GM12891 (cell line): ENCODE measurements at regions not wholly inside any gene's neighbourhood (a gene's known extent, or its start where the extent isn't known, plus 50 kb on each side); places are given as distances from the start of the nearest gene placed in this dataset.

Experiments
- POLR2A ChIP-seq: IDR thresholded peaks from 2 replicates; pipeline ENCODE4 v1.6.1; 2011; ENCODE audit warnings: low read depth, low read length, control low read depth
- POLR2AphosphoS5 ChIP-seq: IDR thresholded peaks from 2 replicates; pipeline ENCODE4 v1.6.1; 2011; ENCODE audit warnings: low read depth, low read length, control low read depth
- SPI1 ChIP-seq: IDR thresholded peaks from 2 replicates; pipeline ENCODE4 v1.6.1; 2011; ENCODE audit warnings: low read depth, low read length, control low read depth
- TAF1 ChIP-seq: IDR thresholded peaks from 2 replicates; pipeline ENCODE4 v1.6.1; 2011; ENCODE audit warnings: low read depth, low read length, control low read depth

DNA sequence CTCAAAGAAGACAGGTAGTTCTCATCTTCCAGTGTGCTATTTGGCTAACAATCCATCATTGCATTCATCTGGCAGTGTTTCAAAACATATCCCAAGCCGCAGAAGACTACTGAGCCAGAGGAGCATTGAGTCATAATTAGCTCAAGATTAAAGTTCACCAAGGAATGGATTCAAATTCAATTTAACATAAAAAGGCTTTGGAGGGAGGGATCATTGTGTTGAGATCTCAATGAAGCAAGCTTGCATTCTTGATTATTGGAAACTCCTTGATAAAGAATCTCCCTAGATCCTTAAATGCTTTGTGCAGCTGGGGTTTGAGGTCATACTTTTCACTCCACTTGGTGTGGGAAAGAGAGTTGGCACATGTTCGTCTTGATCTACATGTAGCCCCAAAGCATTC lies 142.8 kb upstream of the SEMA3A start:
- no peak for TF ChIP-seq SPI1
- TF ChIP-seq POLR2A, result no peak
- no peak for TF ChIP-seq POLR2AphosphoS5
- no peak for TF ChIP-seq TAF1
